ENCODE measurements at regions not wholly inside any gene's neighbourhood (a gene's known extent, or its start where the extent isn't known, plus 50 kb on each side); places are given as distances from the start of the nearest gene placed in this dataset.

DNA sequence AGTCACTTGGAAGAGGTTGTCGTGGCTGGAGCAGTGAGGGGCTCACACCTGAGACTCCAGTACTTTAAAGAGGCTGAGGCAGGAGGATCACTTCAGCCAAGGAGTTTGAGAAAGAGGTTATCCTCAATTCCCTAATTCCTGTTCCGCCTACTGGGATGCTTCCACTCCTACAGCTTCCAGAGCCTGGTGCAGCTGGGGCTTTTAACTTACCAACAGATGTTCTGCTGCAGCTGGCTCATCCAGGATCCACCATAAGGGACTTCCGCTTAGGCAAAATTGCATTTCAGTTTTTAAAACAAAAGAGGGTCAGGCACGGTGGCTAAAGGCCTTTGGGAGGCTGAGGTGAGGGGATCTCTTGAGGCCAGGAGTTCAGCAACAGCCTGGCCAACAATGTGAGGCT lies 59.1 kb upstream of the CDYL start:
- Histone ChIP-seq H3K4me3 (no peak overlapping the region), H3K27me3 (no peaks in the 10 kb centered on the region), H3K27ac (replicated peaks in 1 of 4) (no peak overlapping the region), H3K36me3 (no peaks in the 10 kb centered on the region), H3K4me1 (no peaks in the 10 kb centered on the region), H3K9me3 (no peaks in the 10 kb centered on the region)
- no peak for TF ChIP-seq POLR2A (IDR thresholded peaks at IDR 0.05; ENCODE audit: low read depth)
- no peak for TF ChIP-seq EP300 (IDR thresholded peaks at IDR 0.05)
- no peak for TF ChIP-seq POLR2AphosphoS5 (IDR thresholded peaks at IDR 0.05)
- TF ChIP-seq, protein P1, sequence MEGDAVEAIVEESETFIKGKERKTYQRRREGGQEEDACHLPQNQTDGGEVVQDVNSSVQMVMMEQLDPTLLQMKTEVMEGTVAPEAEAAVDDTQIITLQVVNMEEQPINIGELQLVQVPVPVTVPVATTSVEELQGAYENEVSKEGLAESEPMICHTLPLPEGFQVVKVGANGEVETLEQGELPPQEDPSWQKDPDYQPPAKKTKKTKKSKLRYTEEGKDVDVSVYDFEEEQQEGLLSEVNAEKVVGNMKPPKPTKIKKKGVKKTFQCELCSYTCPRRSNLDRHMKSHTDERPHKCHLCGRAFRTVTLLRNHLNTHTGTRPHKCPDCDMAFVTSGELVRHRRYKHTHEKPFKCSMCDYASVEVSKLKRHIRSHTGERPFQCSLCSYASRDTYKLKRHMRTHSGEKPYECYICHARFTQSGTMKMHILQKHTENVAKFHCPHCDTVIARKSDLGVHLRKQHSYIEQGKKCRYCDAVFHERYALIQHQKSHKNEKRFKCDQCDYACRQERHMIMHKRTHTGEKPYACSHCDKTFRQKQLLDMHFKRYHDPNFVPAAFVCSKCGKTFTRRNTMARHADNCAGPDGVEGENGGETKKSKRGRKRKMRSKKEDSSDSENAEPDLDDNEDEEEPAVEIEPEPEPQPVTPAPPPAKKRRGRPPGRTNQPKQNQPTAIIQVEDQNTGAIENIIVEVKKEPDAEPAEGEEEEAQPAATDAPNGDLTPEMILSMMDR (IDR thresholded peaks at IDR 0.05): no peak
- intact Hi-C loops (cut with DNase I): no loop called here
- WGBS: 89% methylated on average over 4 of the region's 4 CpGs
- DNase-seq (ENCODE audit: extremely low spot score): no peak

DNA sequence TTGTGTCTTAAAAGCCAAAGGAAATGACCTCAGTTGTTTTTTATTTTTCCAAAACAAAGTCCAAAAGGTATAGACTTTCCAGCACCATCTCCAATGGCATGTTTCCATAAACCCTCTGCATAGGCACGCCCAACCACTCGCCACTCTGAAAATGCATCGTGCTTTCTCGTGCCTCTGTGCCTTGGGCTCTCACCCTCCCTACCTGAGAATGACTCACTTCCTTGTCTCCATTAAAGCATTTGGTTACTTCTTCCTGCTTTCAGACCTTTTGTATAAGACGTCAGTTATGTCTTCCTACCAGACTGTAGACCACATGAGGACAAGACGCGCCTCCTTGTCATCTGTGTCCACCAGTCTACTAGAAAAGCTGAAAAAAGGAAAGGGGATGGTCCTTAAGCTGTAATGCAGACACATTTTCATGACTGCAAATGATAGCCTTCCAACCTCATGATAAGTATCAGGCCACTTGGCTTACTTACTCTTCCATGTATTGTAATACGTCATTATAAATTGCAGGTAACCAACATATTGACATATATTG lies 61.2 kb upstream of the CDYL start:
- Histone ChIP-seq H3K36me3 (no peaks in the 10 kb centered on the region), H3K4me3 (no peak overlapping the region), H3K4me1 (no peaks in the 10 kb centered on the region), H3K27me3 (no peaks in the 10 kb centered on the region), H3K27ac (replicated peaks in 1 of 4) (no peak overlapping the region), H3K9me3 (no peaks in the 10 kb centered on the region)
- WGBS: 88% methylated on average over 8 of the region's 8 CpGs
- TF ChIP-seq EP300 (IDR thresholded peaks at IDR 0.05) (no peak), POLR2A (IDR thresholded peaks at IDR 0.05; ENCODE audit: low read depth) (no peak), POLR2AphosphoS5 (IDR thresholded peaks at IDR 0.05) (no peak)
- TF ChIP-seq, protein P1 (IDR thresholded peaks at IDR 0.05): no peak
- DNase-seq (ENCODE audit: extremely low spot score): no peak
- intact Hi-C loops (cut with DNase I): no loop called here

DNA sequence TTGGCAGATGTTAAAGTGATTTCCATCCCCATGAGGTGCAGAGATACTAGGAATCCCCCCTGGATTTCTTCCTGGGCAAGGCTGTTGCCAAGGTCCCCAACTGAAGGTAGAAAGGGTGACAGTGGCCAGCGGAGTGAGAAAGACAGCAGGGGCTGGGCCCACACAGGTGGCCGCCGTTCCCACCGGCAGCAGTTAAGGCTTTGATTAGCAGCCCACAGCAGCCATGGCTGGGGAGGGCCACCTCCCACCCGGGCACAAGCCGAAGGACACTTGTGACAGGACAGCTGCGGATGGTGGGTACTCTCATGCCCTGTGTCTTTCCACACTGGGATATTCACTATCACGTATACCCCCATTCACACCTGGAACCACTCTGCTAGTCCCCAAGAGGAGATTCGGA lies 63.9 kb upstream of the CDYL start:
- no peaks in the 10 kb centered on the region for H3K36me3 ChIP-seq
- H3K4me1 ChIP-seq: no peaks in the 10 kb centered on the region
- no peak overlapping the region for H3K4me3 ChIP-seq
- peaks cover 0 to 5% (median 4%) of the 10 kb centered on the region in 4 donors for H3K9me3 ChIP-seq
- WGBS: 87% methylated on average over 9 of the region's 9 CpGs
- H3K27ac ChIP-seq (replicated peaks in 1 of 4): no peak overlapping the region
- TF ChIP-seq, protein P1 (IDR thresholded peaks at IDR 0.05): no peak
- no peak for TF ChIP-seq EP300 (IDR thresholded peaks at IDR 0.05)
- TF ChIP-seq POLR2AphosphoS5 (IDR thresholded peaks at IDR 0.05): no peak
- TF ChIP-seq POLR2A (IDR thresholded peaks at IDR 0.05; ENCODE audit: low read depth): no peak
- no peaks in the 10 kb centered on the region for H3K27me3 ChIP-seq
- intact Hi-C loops (cut with DNase I): no loop called here
- DNase-seq (ENCODE audit: extremely low spot score): no peak

DNA sequence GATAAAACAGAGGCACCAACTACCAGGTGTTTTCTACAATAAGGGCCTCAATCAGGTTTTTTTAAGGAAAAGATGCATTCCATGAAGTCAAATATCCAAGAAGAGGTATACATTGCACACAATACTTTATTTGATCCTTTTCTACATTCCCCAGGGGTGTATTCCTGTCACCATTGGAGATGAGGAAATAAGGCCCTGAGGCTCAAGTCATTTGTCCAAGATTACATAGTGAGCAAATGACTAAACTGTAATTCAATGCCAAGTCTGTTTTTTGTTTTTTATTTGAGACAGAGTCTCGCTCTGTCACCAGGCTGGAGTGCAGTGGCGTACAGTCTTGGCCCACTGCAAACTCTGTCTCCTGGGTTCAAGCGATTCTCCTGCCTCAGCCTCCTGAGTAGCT lies 69.2 kb upstream of the CDYL start:
- H3K36me3 ChIP-seq: no peaks in the 10 kb centered on the region
- H3K4me3 ChIP-seq: no peak overlapping the region
- DNase-seq (ENCODE audit: extremely low spot score): no peak
- H3K4me1 ChIP-seq: no peaks in the 10 kb centered on the region
- no peaks in the 10 kb centered on the region for H3K27me3 ChIP-seq
- TF ChIP-seq, protein P1 (IDR thresholded peaks at IDR 0.05): no peak
- TF ChIP-seq EP300 (IDR thresholded peaks at IDR 0.05) (no peak), POLR2A (IDR thresholded peaks at IDR 0.05; ENCODE audit: low read depth) (no peak), POLR2AphosphoS5 (IDR thresholded peaks at IDR 0.05) (no peak)
- WGBS: 93% methylated on average over 3 of the region's 3 CpGs
- intact Hi-C loops (cut with DNase I): no loop called here
- no peak overlapping the region for H3K27ac ChIP-seq (replicated peaks in 1 of 4)
- peaks cover 0 to 14% (median 6%) of the 10 kb centered on the region in 4 donors for H3K9me3 ChIP-seq

DNA sequence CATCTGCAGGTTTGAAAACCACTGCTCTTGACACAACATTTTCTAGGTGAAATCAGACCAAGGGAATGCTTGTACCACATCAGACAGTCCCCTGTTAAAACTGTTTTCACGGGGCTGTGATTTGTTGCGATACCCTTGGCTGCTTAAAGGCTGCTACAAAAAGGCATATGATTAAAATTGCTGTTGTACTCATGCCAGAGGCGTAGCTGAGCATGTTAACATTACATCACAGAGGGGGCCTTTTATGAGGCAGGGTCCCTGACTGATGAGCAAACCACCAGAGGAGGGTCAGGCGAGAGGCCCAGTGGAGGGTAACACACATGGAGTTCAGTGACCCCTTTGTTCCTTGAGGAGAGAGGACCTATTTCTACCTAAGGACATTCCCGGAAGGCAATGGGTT lies 70.4 kb upstream of the CDYL start:
- Histone ChIP-seq H3K9me3 (peaks cover 0 to 14% (median 6%) of the 10 kb centered on the region in 4 donors), H3K36me3 (no peaks in the 10 kb centered on the region), H3K27me3 (no peaks in the 10 kb centered on the region), H3K4me1 (no peaks in the 10 kb centered on the region), H3K27ac (replicated peaks in 1 of 4) (no peak overlapping the region), H3K4me3 (no peak overlapping the region)
- no peak for DNase-seq (ENCODE audit: extremely low spot score)
- TF ChIP-seq POLR2A (IDR thresholded peaks at IDR 0.05; ENCODE audit: low read depth) (no peak), POLR2AphosphoS5 (IDR thresholded peaks at IDR 0.05) (no peak), EP300 (IDR thresholded peaks at IDR 0.05) (no peak)
- TF ChIP-seq, protein P1 (IDR thresholded peaks at IDR 0.05): no peak
- 75% methylated on average over 4 of the region's 5 CpGs for WGBS
- intact Hi-C loops (cut with DNase I): no loop called here
